OCI-LY3 (cell line): ENCODE measurements at regions not wholly inside any gene's neighbourhood (a gene's known extent, or its start where the extent isn't known, plus 50 kb on each side); places are given as distances from the start of the nearest gene placed in this dataset.
A peak's percentile ranks its signal among the peaks of the same experiment; 100 is the strongest.

Source experiments
- H2AFZ ChIP-seq: fragments of 200-600, 300-600 bp; shearing (Covaris generic); 2 replicates; pipeline ENCODE4 v1.6.0; 2014; ENCODE audit warnings: antibody characterized with exemption, low read depth, low read length
- H3K27ac ChIP-seq: fragments of 200-600, 300-600 bp; sonication (generic); 2 replicates; pipeline ENCODE4 v1.5.1; 2014; ENCODE audit warnings: mild to moderate bottlenecking, low read length, moderate library complexity, mixed read lengths
- H3K27me3 ChIP-seq: fragments of 200-600, 300-600 bp; sonication (generic); 2 replicates; pipeline ENCODE4 v1.6.1; 2014; ENCODE audit warnings: low read depth, low read length, mixed read lengths
- H3K36me3 ChIP-seq: fragments of 200-600, 300-600 bp; sonication (generic); replicated peaks from 2 replicates; pipeline ENCODE3; 2014; ENCODE audit warnings: low read depth, low read length, mixed read lengths
- H3K4me1 ChIP-seq: fragments of 300-600, 200-600 bp; sonication (generic); 2 replicates; pipeline ENCODE4 v1.6.1; 2014; ENCODE audit warnings: low read length, mixed read lengths
- H3K4me2 ChIP-seq: fragments of 200-600, 300-600 bp; sonication (generic); 2 replicates; pipeline ENCODE4 v1.6.1; 2014; ENCODE audit warnings: low read length, mixed read lengths
- H3K4me3 ChIP-seq: fragments of 300-600, 200-600 bp; sonication (generic); 2 replicates; pipeline ENCODE4 v1.5.1; 2014; ENCODE audit warnings: antibody characterized with exemption, mild to moderate bottlenecking, low read length, moderate library complexity
- H3K79me2 ChIP-seq: fragments of 300-600, 200-600 bp; shearing (Covaris generic); 2 replicates; pipeline ENCODE4 v1.6.1; 2014; ENCODE audit warnings: mild to moderate bottlenecking, low read length, mixed read lengths
- H3K9ac ChIP-seq: fragments of 300-600, 200-600 bp; shearing (Covaris generic); 2 replicates; pipeline ENCODE4 v1.6.0; 2014; ENCODE audit warnings: mild to moderate bottlenecking, low read length, moderate library complexity
- H3K9me3 ChIP-seq: fragments of 200-600, 300-600 bp; shearing (Covaris generic); 2 replicates; pipeline ENCODE4 v1.6.1; 2014; ENCODE audit warnings: low read length, mixed read lengths; ENCODE audit not compliant: insufficient read depth
- H4K20me1 ChIP-seq: fragments of 200-600, 300-600 bp; sonication (generic); 2 replicates; pipeline ENCODE4 v1.6.1; 2016; ENCODE audit warnings: low read length, mixed read lengths; ENCODE audit not compliant: insufficient read depth
- CTCF ChIP-seq: fragments of 200-600, 300-600 bp; sonication (generic); IDR thresholded peaks from 2 replicates; pipeline ENCODE4 v1.5.1; 2014; ENCODE audit warnings: antibody characterized with exemption, low read length, low read depth
- EZH2phosphoT487 ChIP-seq: fragments of 200-600 bp; shearing (Covaris generic); IDR thresholded peaks from 2 replicates; pipeline ENCODE4 v1.6.1; 2018; ENCODE audit warnings: antibody characterized with exemption, mixed run types, low read depth

GRCh38 chr2:213231966-213232365 lies 52.3 kb upstream of the SPAG16 start:
- H2AFZ ChIP-seq: no peak overlapping the region

GRCh38 chr2:213232649-213233437 lies 51.4 kb upstream of the SPAG16 start:
- H3K27ac ChIP-seq: peak overlapping the region; percentile 43
- no peak for TF ChIP-seq CTCF
- no peak for TF ChIP-seq EZH2phosphoT487
- no peaks in the 10 kb centered on the region for H3K36me3 ChIP-seq
- H3K27me3 ChIP-seq: no peaks in the 10 kb centered on the region
- H3K4me3 ChIP-seq: peak overlapping the region; percentile 58
- H3K4me2 ChIP-seq: peak overlapping the region; percentile 81
- H3K9ac ChIP-seq: 0 out of 2 replicates have a peak overlapping the region, but pooled peaks have one; percentile 5
- peaks cover 31% of the 10 kb centered on the region for H3K4me1 ChIP-seq
- H3K9me3 ChIP-seq: peaks cover 6% of the 10 kb centered on the region; the same call in 1 of the 2 replicates
- H4K20me1 ChIP-seq: no peaks in the 10 kb centered on the region
- no peaks in the 10 kb centered on the region for H3K79me2 ChIP-seq
- H2AFZ ChIP-seq: no peak overlapping the region; the same call in 1 of the 2 replicates

More at GRCh38 chr2:213231966-213232365, 52.3 kb upstream of the SPAG16 start:
- Histone ChIP-seq H3K4me2 (no peak overlapping the region), H4K20me1 (no peaks in the 10 kb centered on the region), H3K4me1 (peaks cover 40% of the 10 kb centered on the region), H3K9ac (no peak overlapping the region), H3K27ac (no peak overlapping the region), H3K27me3 (no peaks in the 10 kb centered on the region), H3K79me2 (no peaks in the 10 kb centered on the region), H3K36me3 (no peaks in the 10 kb centered on the region), H3K4me3 (no peak overlapping the region), H3K9me3 (peaks cover 6% of the 10 kb centered on the region; the same call in 1 of the 2 replicates)
- TF ChIP-seq CTCF (no peak), EZH2phosphoT487 (no peak)

- Histone ChIP-seq H3K4me3 (peak overlapping the region; percentile 58), H2AFZ (no peak overlapping the region), H4K20me1 (no peaks in the 10 kb centered on the region), H3K27me3 (no peaks in the 10 kb centered on the region), H3K27ac (peak overlapping the region; percentile 43), H3K4me2 (peak overlapping the region; percentile 81), H3K4me1 (peaks cover 29% of the 10 kb centered on the region), H3K9ac (0 out of 2 replicates have a peak overlapping the region, but pooled peaks have one; percentile 5), H3K36me3 (no peaks in the 10 kb centered on the region), H3K9me3 (peaks cover 6% of the 10 kb centered on the region; the same call in 1 of the 2 replicates), H3K79me2 (no peaks in the 10 kb centered on the region)
- TF ChIP-seq CTCF: no peak
- no peak for TF ChIP-seq EZH2phosphoT487
Measured at GRCh38 chr2:213233438-213234330, 50.6 kb upstream of the SPAG16 start.
